ENCODE measurements at regions not wholly inside any gene's neighbourhood (a gene's known extent, or its start where the extent isn't known, plus 50 kb on each side); places are given as distances from the start of the nearest gene placed in this dataset.

DNA sequence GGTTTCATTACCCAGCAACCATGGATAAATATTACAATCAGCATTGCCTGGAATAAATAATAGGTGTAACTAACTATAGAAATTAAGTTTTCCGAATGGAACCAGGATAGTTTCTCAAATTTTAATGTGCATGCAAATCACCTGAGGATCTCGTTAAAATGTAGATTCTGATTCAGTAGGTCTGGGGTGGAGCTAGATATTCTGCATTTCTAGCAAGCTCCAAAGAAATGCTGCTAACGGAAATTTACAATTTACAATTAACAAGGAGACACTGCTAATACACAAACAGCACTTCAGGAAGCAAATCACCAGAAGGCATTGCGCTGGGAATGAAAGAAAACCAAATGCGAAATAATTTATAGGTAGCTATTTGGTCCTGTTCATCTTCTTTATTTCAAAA is 597.5 kb upstream of the KLF12 start:
- TF ChIP-seq, protein P1, sequence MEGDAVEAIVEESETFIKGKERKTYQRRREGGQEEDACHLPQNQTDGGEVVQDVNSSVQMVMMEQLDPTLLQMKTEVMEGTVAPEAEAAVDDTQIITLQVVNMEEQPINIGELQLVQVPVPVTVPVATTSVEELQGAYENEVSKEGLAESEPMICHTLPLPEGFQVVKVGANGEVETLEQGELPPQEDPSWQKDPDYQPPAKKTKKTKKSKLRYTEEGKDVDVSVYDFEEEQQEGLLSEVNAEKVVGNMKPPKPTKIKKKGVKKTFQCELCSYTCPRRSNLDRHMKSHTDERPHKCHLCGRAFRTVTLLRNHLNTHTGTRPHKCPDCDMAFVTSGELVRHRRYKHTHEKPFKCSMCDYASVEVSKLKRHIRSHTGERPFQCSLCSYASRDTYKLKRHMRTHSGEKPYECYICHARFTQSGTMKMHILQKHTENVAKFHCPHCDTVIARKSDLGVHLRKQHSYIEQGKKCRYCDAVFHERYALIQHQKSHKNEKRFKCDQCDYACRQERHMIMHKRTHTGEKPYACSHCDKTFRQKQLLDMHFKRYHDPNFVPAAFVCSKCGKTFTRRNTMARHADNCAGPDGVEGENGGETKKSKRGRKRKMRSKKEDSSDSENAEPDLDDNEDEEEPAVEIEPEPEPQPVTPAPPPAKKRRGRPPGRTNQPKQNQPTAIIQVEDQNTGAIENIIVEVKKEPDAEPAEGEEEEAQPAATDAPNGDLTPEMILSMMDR (IDR thresholded peaks at IDR 0.05; ENCODE audit: insufficient read depth, low read length, poor library complexity, severe bottlenecking), result no peak
- TF ChIP-seq EZH2phosphoT487 (conservative IDR thresholded peaks at IDR 0.05; ENCODE audit: low read length), result no peak

All from SU-DHL-6 (cell line).